HG03025 (cell line): ENCODE measurements at regions not wholly inside any gene's neighbourhood (a gene's known extent, or its start where the extent isn't known, plus 50 kb on each side); places are given as distances from the start of the nearest gene placed in this dataset.
"Not testable (repeated sequence)": the region's sequence is repeated elsewhere in the genome, so short reads cannot be mapped to it uniquely, and the experiment has no call there.

Experiments used
- ATAC-seq: cut with Tn5 transposase; IDR thresholded peaks from one replicate; pipeline ENCODE4 v1.9.1; 2021; ENCODE audit warnings: mild to moderate bottlenecking, moderate library complexity; ENCODE audit not compliant: unreplicated experiment, low FRiP score

GRCh38 chr3:103532986-103533385, 1098.2 kb downstream of the ZPLD1 start:
- no peak for ATAC-seq

GRCh38 chr3:103554451-103554850, 1119.6 kb downstream of the ZPLD1 start:
- ATAC-seq, result no peak

GRCh38 chr3:103564116-103564515, 1129.3 kb downstream of the ZPLD1 start:
- ATAC-seq, result not testable (repeated sequence)

- no peak for ATAC-seq
These were observed 1151.0 kb downstream of the ZPLD1 start for GRCh38 chr3:103585809-103586208.

- no peak for ATAC-seq
These were observed 1155.0 kb downstream of the ZPLD1 start for GRCh38 chr3:103589770-103590169.

- ATAC-seq, result no peak
These were observed 1166.0 kb downstream of the ZPLD1 start for GRCh38 chr3:103600844-103601243.

- ATAC-seq, result no peak
These were observed 1166.9 kb downstream of the ZPLD1 start for GRCh38 chr3:103601666-103602065.

- no peak for ATAC-seq
These were observed 1174.7 kb downstream of the ZPLD1 start for GRCh38 chr3:103609472-103609871.

GRCh38 chr3:103613397-103614156, 1178.8 kb downstream of the ZPLD1 start:
- ATAC-seq, result no peak

- ATAC-seq, result no peak
These were observed 1179.9 kb downstream of the ZPLD1 start for GRCh38 chr3:103614719-103615118.

GRCh38 chr3:103617961-103618360, 1183.1 kb downstream of the ZPLD1 start:
- no peak for ATAC-seq

GRCh38 chr3:103624271-103624670, 1189.5 kb downstream of the ZPLD1 start:
- ATAC-seq, result no peak

GRCh38 chr3:103629391-103629790, 1194.6 kb downstream of the ZPLD1 start:
- ATAC-seq, result no peak

GRCh38 chr3:103644450-103644849, 1209.6 kb downstream of the ZPLD1 start:
- ATAC-seq, result no peak

- ATAC-seq, result no peak
These were observed 1219.2 kb downstream of the ZPLD1 start for GRCh38 chr3:103653996-103654395.

GRCh38 chr3:103657756-103658155, 1222.9 kb downstream of the ZPLD1 start:
- ATAC-seq, result no peak

GRCh38 chr3:103660810-103661209, 1226.0 kb downstream of the ZPLD1 start:
- ATAC-seq, result no peak

- no peak for ATAC-seq
These were observed 1227.8 kb downstream of the ZPLD1 start for GRCh38 chr3:103662591-103662990.

GRCh38 chr3:103672346-103672745, 1237.5 kb downstream of the ZPLD1 start:
- ATAC-seq, result no peak

- ATAC-seq, result no peak
These were observed 1250.1 kb downstream of the ZPLD1 start for GRCh38 chr3:103684904-103685303.

GRCh38 chr3:103685939-103686338, 1251.1 kb downstream of the ZPLD1 start:
- ATAC-seq, result no peak

GRCh38 chr3:103690536-103690935, 1255.7 kb downstream of the ZPLD1 start:
- ATAC-seq, result no peak

GRCh38 chr3:103693831-103694230, 1259.0 kb downstream of the ZPLD1 start:
- ATAC-seq, result no peak
